Spinal cord (tissue), 10 donors: ENCODE measurements at regions not wholly inside any gene's neighbourhood (a gene's known extent, or its start where the extent isn't known, plus 50 kb on each side); places are given as distances from the start of the nearest gene placed in this dataset. TPM values are rescaled to one million over a fixed set of nuclear protein-coding genes. Genes with fewer than 3 reads are reported as not detected.
"Not testable (repeated sequence)": the region's sequence is repeated elsewhere in the genome, so short reads cannot be mapped to it uniquely, and the experiment has no call there.

Experiments
- DNase-seq, 6 donors: peaks; one replicate each; pipeline versions ENCODE4 v3.0.0 to v3.0.0-alpha.2; 2013 to 2015; ENCODE audit warnings: low spot score in 6 of 6, low read depth in 4 of 6
- H3K27ac ChIP-seq: one replicate; pipeline ENCODE4 v1.5.1; 2013; ENCODE audit warnings: low read depth, low read length, control low read depth
- H3K27me3 ChIP-seq: one replicate; pipeline ENCODE4 v1.6.1; 2013; ENCODE audit warnings: low read length; ENCODE audit not compliant: control insufficient read depth, insufficient read depth
- H3K36me3 ChIP-seq: one replicate; pipeline ENCODE4 v1.6.1; 2013; ENCODE audit warnings: low read length; ENCODE audit not compliant: control insufficient read depth, insufficient read depth
- H3K4me1 ChIP-seq: one replicate; pipeline ENCODE4 v1.6.1; 2013; ENCODE audit warnings: low read length; ENCODE audit not compliant: control insufficient read depth, insufficient read depth
- H3K4me3 ChIP-seq: one replicate; pipeline ENCODE4 v1.5.1; 2013; ENCODE audit warnings: low read depth, low read length, control low read depth
- H3K9me3 ChIP-seq: one replicate; pipeline ENCODE4 v1.6.1; 2013; ENCODE audit warnings: low read length; ENCODE audit not compliant: control insufficient read depth, insufficient read depth
- WGBS: methylation state at CpG from one replicate; pipeline ENCODE4 v1.1.5; 2013; ENCODE audit warnings: missing lambda C conversion rate; ENCODE audit not compliant: insufficient coverage; 5-methylcytosine and 5-hydroxymethylcytosine counted together
- small RNA-seq: library from RNA; depleted of rRNA; stranded (forward); fragments of <200 nt; gene quantifications from one replicate; pipeline ENCODE3, GENCODE V24; 2014; ENCODE audit warnings: low replicate concordance
- donor health status: healthy.

DNA sequence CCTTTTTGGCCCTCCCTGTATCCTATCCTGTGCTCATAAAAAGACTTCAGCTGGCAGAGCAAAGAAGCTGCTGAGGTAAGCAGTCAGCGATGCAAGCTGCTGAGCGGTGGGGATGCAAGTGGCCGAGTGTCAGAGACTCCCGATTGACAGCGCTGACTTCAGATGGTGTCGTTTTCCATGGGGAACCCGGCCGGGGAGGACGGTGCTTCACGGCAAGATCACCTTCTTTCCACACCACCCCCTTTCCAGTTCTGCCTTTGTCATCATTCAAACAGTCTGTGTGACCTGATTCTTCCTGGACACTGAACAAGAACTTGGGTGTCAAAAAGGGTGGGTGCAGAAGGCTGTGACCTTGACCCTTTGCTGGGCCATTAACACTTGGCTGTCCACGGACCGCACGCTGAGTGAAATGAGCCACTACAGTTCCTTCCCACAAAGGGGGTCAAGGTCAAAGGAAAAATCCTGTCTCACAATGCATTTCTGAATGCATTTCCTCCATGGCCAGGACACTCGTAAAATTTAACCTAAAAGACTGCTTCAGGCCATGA is 52.9 kb upstream of the UNC93A start:
- H3K27me3 ChIP-seq, result no peaks in the 10 kb centered on the region
- H3K4me3 ChIP-seq, result no peak overlapping the region
- peaks cover 15% of the 10 kb centered on the region for H3K4me1 ChIP-seq
- DNase-seq, result peak in 2 of 6 donors; percentile 25 to 65
- H3K9me3 ChIP-seq, result no peaks in the 10 kb centered on the region
- H3K36me3 ChIP-seq, result peaks cover 3% of the 10 kb centered on the region
- 37% methylated on average over 13 of the region's 14 CpGs for WGBS
- H3K27ac ChIP-seq, result no peak overlapping the region

DNA sequence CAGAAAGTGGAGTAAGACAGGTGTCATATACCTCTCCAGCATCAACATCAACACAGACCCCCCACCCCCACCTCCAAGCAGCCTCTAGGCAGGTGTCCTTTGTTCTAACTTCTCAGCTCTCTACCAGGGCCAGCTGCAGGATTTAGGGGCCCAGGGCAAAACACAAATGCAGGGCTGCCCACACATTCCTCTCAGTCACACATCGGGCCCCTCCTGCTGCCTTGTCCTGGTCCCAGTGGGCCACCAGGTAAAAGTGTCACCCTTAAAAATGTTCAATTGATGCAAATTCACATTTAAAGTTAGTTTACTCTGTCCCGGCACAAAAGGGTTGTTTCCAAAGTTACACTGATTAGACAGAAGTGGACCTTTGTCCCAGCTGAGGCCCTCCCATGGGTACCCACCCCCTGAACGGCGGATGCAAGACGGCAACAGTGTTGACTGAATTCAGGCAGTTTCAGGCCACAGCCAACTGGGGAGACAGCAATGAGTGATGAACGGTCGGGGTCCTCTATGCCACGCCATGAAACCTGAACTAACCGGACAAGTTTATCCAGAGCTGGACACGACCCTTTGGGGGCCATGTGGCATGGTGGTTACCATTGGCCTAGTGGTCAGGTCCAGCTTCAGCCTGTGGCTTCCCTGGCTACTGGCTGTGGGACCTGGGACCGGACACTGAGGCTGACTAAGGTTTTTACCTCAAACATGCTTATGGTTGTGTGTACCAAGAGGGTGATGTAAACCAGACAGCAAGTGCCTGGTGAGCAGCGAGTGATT is 52.2 kb upstream of the UNC93A start:
- Histone ChIP-seq H3K27me3 (no peaks in the 10 kb centered on the region), H3K4me1 (peaks cover 16% of the 10 kb centered on the region), H3K27ac (no peak overlapping the region), H3K9me3 (no peaks in the 10 kb centered on the region), H3K4me3 (no peak overlapping the region), H3K36me3 (peaks cover 3% of the 10 kb centered on the region)
- DNase-seq, result no peak
- WGBS, result 73% methylated on average over 11 of the region's 12 CpGs

GRCh38 chr6:167239470-167239869 is 51.6 kb upstream of the UNC93A start:
- H3K27me3 ChIP-seq, DNase-seq, H3K9me3 ChIP-seq, H3K27ac ChIP-seq, H3K4me3 ChIP-seq, H3K36me3 ChIP-seq: not testable (repeated sequence)
- 90% methylated on average over 1 of the region's 2 CpGs for WGBS
- H3K4me1 ChIP-seq, result peaks cover 20% of the 10 kb centered on the region

- H3K27ac ChIP-seq, result no peak overlapping the region
- no peak for DNase-seq
- WGBS, result 96% methylated on average over 11 of the region's 18 CpGs
- peaks cover 20% of the 10 kb centered on the region for H3K4me1 ChIP-seq
- H3K27me3 ChIP-seq, result no peaks in the 10 kb centered on the region
- no peak overlapping the region for H3K4me3 ChIP-seq
- peaks cover 3% of the 10 kb centered on the region for H3K36me3 ChIP-seq
- H3K9me3 ChIP-seq, result no peaks in the 10 kb centered on the region
Observed at GRCh38 chr6:167240034-167240541, 51.0 kb upstream of the UNC93A start.

Small RNAs in the stretch of these regions (small RNA-seq; reads per million reads assigned to genes)
- not detected for gene AL353747.1
